Activated CD8-positive, alpha-beta T cell treated with anti-CD3 and anti-CD28 coated beads, Interleukin-2, amount 10 ng/mL, durations not matched to agents 7 days and 5 days (primary cell): ENCODE measurements at regions not wholly inside any gene's neighbourhood (a gene's known extent, or its start where the extent isn't known, plus 50 kb on each side); places are given as distances from the start of the nearest gene placed in this dataset.
A peak's percentile ranks its signal among the peaks of the same experiment; 100 is the strongest.

Experiments used
- ATAC-seq: fragments of 150-1000 bp; cut with Tn5 transposase; one replicate; pipeline ENCODE4 v1.10.0; 2021; ENCODE audit warnings: moderate library complexity
- CTCF ChIA-PET: fragments of 350-600 bp; sonication (Branson Sonifier 250); formaldehyde crosslinking; loops from one replicate; lab custom pipeline; 2021; ENCODE audit warnings: antibody characterized with exemption; lab: Charles Lee
- POLR2A ChIA-PET: fragments of 350-600 bp; sonication (Branson Sonifier 250); formaldehyde crosslinking; loops from one replicate; lab custom pipeline; 2021; ENCODE audit warnings: antibody characterized with exemption; lab: Charles Lee
- DNase-seq: peaks from one replicate; pipeline ENCODE4 v3.0.0-alpha.2; 2020
- H3K27ac Mint-ChIP-seq: one replicate; pipeline ENCODE4 v1.8.0; 2021; ENCODE audit warnings: mild to moderate bottlenecking, mixed read lengths
- H3K27me3 Mint-ChIP-seq: one replicate; pipeline ENCODE4 v1.8.0; 2021; ENCODE audit warnings: low read depth, mixed read lengths
- H3K36me3 Mint-ChIP-seq: one replicate; pipeline ENCODE4 v1.8.0; 2021; ENCODE audit warnings: low read depth, mixed read lengths
- H3K4me1 Mint-ChIP-seq: one replicate; pipeline ENCODE4 v1.8.0; 2021; ENCODE audit warnings: low read depth, mixed read lengths
- H3K4me3 Mint-ChIP-seq: one replicate; pipeline ENCODE4 v1.8.0; 2021; ENCODE audit warnings: mild to moderate bottlenecking, mixed read lengths
- H3K9me3 Mint-ChIP-seq: one replicate; pipeline ENCODE4 v1.8.0; 2022; ENCODE audit warnings: mixed read lengths; ENCODE audit not compliant: insufficient read depth

DNA sequence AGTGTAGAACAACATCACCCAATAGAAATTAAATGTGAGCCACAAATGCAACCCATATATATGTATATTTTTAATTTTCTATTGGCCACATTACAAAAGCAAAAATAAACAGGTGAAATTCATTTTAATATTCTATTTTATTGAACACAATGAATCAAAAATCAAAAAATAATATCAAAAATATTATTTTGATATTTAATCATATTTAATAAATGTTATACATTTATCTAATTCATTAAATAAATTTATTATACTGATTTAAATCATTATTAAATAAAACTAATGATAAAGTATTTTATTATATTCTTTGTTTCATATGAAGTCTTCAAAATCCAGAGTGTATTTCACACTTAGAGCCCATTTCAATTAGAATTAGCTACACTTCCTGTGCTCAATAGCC, 98.4 kb upstream of the MANEA start:
- no peaks in the 10 kb centered on the region for H3K4me1 Mint-ChIP-seq
- no peaks in the 10 kb centered on the region for H3K27me3 Mint-ChIP-seq
- H3K36me3 Mint-ChIP-seq, result no peaks in the 10 kb centered on the region
- H3K4me3 Mint-ChIP-seq, result no peak overlapping the region
- ChIA-PET CTCF (no interaction called here), POLR2A (no interaction called here)
- ATAC-seq (no peak), DNase-seq (no peak)
- no peak overlapping the region for H3K27ac Mint-ChIP-seq
- H3K9me3 Mint-ChIP-seq, result no peaks in the 10 kb centered on the region

DNA sequence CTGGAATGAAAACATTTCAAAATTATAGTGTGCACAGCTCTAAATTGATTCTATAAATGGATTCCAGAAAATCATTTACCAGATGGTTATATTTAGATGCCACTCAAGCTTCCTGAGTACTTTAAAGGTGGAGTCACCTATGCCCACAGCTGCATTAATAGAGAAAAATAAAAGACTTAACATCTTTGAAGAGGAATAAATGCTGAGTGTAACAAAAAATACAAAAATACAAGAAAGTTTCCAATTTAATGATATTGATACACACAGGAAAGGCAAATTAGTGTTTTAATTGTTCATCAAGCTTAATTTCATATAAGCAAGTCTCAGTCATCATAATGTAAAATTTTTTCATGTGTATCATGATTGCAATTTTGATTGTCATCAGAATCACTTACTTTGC, 89.5 kb upstream of the MANEA start:
- H3K27ac Mint-ChIP-seq, result no peak overlapping the region
- no peaks in the 10 kb centered on the region for H3K9me3 Mint-ChIP-seq
- POLR2A ChIA-PET, result no interaction called here
- no peak overlapping the region for H3K4me3 Mint-ChIP-seq
- H3K27me3 Mint-ChIP-seq, result no peaks in the 10 kb centered on the region
- H3K4me1 Mint-ChIP-seq, result no peaks in the 10 kb centered on the region
- no peak for ATAC-seq
- H3K36me3 Mint-ChIP-seq, result no peaks in the 10 kb centered on the region
- CTCF ChIA-PET, result no interaction called here
- DNase-seq, result no peak

DNA sequence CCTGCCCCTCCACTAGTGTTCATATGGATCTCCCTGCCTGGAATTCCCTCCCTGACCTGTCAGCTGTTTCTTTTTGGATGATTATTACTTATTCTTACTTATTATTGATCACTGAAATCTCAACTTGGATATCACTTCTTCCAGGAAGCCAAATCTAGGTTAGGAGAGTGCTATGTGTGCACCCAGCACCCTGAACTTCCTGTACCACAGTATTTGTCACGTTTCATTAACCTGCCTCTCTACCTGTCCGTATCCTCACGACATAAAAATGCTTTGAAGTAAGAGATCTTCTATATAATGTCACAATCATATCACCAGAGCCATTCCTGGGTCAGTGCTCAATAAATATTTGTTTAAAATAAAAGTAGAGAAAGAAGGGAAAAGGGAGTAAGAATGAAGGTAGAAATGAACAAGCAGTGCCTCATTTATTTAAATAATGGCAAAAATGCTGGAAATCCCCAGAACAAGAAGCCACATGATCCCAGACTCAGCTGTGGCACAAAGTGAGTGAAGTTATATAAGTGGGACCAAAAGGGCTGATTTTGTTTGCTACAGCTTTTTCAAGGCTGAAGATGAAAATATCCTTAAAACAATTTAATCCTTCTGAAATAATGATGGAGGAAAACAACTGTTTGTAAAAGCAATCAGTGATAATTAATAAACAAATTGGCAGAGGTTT, 88.0 kb upstream of the MANEA start:
- Mint-ChIP-seq H3K27ac (no peak overlapping the region), H3K27me3 (no peaks in the 10 kb centered on the region), H3K4me3 (no peak overlapping the region), H3K4me1 (no peaks in the 10 kb centered on the region), H3K9me3 (no peaks in the 10 kb centered on the region), H3K36me3 (no peaks in the 10 kb centered on the region)
- no peak for DNase-seq
- CTCF ChIA-PET, result no interaction called here
- no peak for ATAC-seq
- POLR2A ChIA-PET, result no interaction called here

DNA sequence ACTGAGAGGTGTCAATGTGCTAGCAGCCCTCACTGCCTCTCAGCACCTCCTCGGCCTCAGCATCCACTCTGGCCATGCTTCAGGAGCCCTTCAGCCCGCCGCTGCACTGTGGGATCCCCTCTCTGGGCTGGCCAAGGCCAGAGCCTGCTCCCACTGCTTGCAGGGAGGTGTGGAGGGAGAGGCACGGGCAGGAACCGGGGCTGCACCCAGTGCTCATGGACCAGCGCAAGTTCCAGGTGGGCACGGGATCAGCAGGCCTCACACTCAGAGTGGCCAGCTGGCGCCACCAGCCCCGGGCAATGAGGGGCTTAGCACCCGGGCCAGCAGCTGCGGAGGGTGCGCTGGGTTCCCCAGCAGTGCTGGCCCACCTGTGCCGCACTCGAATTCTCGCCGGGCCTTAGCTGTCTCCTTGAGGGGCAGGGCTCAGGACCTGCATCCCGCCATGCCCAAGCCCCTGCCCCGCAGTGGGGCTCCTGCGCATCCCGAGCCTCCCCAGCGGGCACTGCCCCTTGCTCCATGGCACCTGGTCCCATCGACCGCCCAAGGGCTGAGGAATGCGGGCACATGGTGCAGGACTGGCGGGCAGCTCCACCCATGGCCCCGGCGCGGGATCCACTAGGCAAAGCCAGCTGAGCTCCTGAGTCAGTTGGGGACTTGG, 80.4 kb upstream of the MANEA start:
- ATAC-seq (no peak), DNase-seq (no peak)
- POLR2A ChIA-PET, result no interaction called here
- Mint-ChIP-seq H3K4me1 (no peaks in the 10 kb centered on the region), H3K4me3 (no peak overlapping the region), H3K27me3 (no peaks in the 10 kb centered on the region), H3K27ac (no peak overlapping the region), H3K36me3 (no peaks in the 10 kb centered on the region), H3K9me3 (peaks cover 4% of the 10 kb centered on the region)
- CTCF ChIA-PET, result interaction anchor here (0.8 kb wide), 1 partner anchor 159 kb away, joined by 3 read pairs; no protein-coding TSS in a partner anchor

DNA sequence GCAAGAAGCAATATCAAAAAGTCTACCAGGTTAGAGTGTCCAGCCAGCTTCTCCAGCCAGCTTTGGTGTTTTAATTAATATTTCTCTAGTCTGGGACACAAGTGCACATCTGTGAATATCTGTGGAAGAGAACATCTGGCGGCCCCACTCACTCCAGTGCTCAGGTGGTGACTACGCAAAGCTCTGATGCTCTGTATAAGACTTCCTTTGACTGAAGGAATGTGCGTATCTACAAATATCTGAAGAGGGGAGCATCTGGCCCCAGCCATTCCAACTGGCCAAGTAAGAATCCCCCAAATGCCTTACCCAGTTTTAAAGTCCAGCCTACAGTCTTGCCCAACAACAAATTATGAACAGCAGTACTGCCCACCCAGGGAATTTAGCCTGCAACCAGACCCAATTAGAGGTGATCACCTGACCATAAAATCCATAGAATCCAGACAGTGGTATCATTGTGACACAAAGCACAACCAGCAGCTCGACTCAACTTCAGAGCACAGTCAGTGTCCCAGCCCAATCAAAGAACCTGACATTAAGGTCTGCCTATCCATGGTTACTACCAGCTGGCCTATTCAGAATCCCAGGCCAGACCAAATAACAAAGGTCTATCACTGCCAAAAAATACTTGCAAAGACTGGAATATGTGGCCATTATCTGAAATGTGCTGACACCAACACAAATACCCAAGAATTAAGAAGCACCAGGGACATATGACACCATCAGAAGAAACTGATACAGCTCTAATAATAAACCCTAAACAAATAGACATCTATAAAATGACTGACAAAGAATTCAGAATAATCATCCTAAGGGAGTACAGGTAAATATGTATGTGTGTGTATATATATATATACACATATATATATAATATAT, 76.1 kb upstream of the MANEA start:
- POLR2A ChIA-PET, result no interaction called here
- no peak overlapping the region for H3K27ac Mint-ChIP-seq
- H3K9me3 Mint-ChIP-seq, result peaks cover 4% of the 10 kb centered on the region
- H3K4me3 Mint-ChIP-seq, result no peak overlapping the region
- no peaks in the 10 kb centered on the region for H3K36me3 Mint-ChIP-seq
- CTCF ChIA-PET, result no interaction called here
- DNase-seq (no peak), ATAC-seq (peak; percentile 27)
- H3K4me1 Mint-ChIP-seq, result no peaks in the 10 kb centered on the region
- H3K27me3 Mint-ChIP-seq, result no peaks in the 10 kb centered on the region

DNA sequence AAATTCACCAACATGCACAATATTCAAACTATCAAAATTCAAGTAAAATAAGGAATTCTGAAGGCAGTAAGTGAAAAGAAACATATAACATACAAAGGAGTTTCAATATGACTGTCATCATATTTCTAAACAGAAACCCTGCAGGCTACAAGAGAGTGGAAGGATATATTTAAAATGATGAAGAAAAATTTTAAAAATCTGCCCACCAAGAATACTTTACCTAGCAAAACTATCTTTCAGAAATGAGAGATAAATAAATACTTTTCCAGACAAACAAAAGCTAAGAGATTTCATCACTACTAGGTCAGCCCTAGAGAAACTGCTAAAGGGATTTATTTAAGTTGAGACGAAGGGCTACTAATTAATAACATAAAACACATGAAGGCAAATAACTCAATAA, 73.8 kb upstream of the MANEA start:
- Mint-ChIP-seq H3K36me3 (no peaks in the 10 kb centered on the region), H3K27ac (no peak overlapping the region)
- ATAC-seq, result no peak

DNA sequence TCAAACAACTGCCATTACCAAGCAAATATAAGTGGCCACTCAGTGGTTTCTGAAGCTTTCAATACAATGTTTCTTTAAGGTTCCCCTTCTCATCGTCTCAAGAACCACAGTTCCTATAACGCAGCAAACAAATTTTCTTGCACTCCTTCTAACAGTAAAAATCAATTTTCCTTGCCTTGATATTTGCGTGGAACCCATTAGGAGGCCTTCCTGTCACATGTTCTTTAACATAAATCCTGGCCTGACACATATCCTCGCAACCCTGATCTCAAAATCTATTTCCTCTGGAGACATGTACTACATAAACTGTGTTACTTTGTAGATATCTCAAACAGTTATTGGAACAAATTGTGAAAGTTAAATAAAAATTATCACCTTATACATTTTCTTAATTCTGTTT, 65.9 kb upstream of the MANEA start:
- H3K4me1 Mint-ChIP-seq, result no peaks in the 10 kb centered on the region
- H3K4me3 Mint-ChIP-seq, result no peak overlapping the region
- DNase-seq, result no peak
- no peak for ATAC-seq
- POLR2A ChIA-PET, result no interaction called here
- H3K27me3 Mint-ChIP-seq, result no peaks in the 10 kb centered on the region
- H3K27ac Mint-ChIP-seq, result no peak overlapping the region
- no peaks in the 10 kb centered on the region for H3K9me3 Mint-ChIP-seq
- no peaks in the 10 kb centered on the region for H3K36me3 Mint-ChIP-seq
- CTCF ChIA-PET, result no interaction called here

More for the DNA sequence above, 73.8 kb upstream of the MANEA start:
- POLR2A ChIA-PET, result no interaction called here
- Mint-ChIP-seq H3K9me3 (peaks cover 4% of the 10 kb centered on the region), H3K27me3 (no peaks in the 10 kb centered on the region), H3K4me3 (no peak overlapping the region), H3K4me1 (no peaks in the 10 kb centered on the region)
- DNase-seq, result no peak
- CTCF ChIA-PET, result no interaction called here

DNA sequence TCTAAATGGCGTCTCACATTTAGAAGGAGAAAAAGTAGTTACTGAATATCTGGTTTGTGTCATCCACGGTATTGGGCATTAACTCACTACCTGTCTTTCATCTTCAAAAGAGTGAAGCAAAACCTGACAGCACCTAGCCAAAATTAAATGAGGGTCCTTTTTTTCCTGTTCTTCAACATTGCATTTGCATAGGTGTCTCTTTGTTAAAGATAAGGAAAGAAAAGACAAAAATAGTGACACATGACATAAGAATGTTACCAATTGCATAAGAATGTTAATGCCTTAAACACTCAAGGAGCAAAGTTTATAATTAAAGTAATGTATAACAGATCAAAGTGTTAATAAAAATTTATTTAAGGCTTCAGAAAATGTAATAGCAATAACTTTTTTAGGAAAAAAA, 61.4 kb upstream of the MANEA start:
- Mint-ChIP-seq H3K36me3 (no peaks in the 10 kb centered on the region), H3K27ac (no peak overlapping the region), H3K27me3 (no peaks in the 10 kb centered on the region), H3K4me1 (no peaks in the 10 kb centered on the region), H3K4me3 (no peak overlapping the region), H3K9me3 (no peaks in the 10 kb centered on the region)
- DNase-seq (no peak), ATAC-seq (no peak)
- ChIA-PET POLR2A (no interaction called here), CTCF (no interaction called here)

DNA sequence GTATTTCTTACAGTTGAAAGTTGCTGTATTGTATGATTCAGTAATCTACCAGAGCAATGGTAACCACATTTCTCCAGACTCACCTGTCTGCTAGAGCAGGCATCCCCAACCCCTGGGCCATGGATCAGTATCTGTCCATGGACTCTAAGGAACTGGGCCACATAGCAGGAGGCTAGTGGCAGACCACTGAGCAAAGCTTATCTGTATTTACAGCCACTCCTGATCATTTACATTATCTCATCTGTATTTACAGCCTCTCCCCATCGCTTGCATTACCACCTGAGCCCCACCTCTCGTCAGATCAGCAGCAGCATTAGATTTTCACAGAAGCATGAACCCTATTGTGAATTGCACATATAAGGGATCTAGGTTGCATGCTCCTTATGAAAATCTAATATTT, 60.3 kb upstream of the MANEA start:
- DNase-seq (no peak), ATAC-seq (no peak)
- no peak overlapping the region for H3K4me3 Mint-ChIP-seq
- POLR2A ChIA-PET, result no interaction called here
- no peaks in the 10 kb centered on the region for H3K36me3 Mint-ChIP-seq
- no peak overlapping the region for H3K27ac Mint-ChIP-seq
- H3K9me3 Mint-ChIP-seq, result no peaks in the 10 kb centered on the region
- H3K27me3 Mint-ChIP-seq, result no peaks in the 10 kb centered on the region
- CTCF ChIA-PET, result no interaction called here
- no peaks in the 10 kb centered on the region for H3K4me1 Mint-ChIP-seq

DNA sequence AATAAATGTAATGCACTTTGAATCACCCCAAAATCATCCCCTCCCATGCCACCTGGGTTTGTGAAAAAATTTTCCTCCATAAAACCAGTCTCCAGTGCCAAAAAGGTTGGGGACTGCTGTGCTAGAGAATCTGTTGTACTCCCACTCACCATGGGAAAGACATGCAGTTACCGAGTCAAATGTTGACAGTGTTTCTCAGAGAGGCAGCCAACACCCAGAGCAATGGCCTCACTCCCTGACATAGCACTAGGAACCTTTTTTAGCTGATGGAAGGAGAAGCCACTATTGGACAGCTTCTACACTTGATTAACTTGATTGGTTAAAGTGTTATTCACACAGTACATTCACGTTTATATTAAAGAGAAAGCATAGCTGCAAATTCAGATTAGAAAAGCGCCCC, 59.8 kb upstream of the MANEA start:
- H3K27ac Mint-ChIP-seq, result no peak overlapping the region
- no peak overlapping the region for H3K4me3 Mint-ChIP-seq
- CTCF ChIA-PET, result no interaction called here
- H3K27me3 Mint-ChIP-seq, result no peaks in the 10 kb centered on the region
- no peaks in the 10 kb centered on the region for H3K4me1 Mint-ChIP-seq
- POLR2A ChIA-PET, result no interaction called here
- ATAC-seq (no peak), DNase-seq (no peak)
- no peaks in the 10 kb centered on the region for H3K9me3 Mint-ChIP-seq
- no peaks in the 10 kb centered on the region for H3K36me3 Mint-ChIP-seq

DNA sequence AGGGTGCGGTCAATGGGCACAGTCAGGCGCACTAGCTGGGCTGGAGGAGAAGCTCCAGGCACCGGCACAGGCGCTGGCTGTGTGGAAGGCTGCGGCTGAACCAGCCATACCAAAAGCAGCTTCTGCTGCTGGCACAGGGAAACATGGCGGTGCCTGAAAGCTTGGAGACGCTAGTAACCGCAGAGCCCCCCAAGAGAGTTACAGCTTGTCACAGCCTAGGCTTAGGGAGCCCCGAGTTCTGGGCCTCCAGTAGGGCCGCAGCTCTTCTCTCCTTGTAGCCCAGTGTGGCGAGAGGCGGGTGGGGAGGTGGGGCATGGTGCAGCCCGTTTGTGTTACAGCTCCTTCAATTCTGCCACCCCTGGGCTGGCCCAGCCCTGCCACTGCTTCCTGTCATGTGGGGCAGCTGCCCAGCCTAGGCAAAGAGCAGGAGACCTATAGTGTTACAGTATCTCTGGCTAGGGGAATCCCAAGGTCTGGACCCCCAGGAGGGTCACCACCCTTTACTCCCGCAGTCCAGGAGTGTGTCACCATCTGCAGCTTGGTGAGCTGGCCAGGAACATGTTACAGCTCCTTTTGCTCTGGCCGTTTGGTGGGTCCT, 58.6 kb upstream of the MANEA start:
- POLR2A ChIA-PET, result no interaction called here
- Mint-ChIP-seq H3K9me3 (no peaks in the 10 kb centered on the region), H3K36me3 (no peaks in the 10 kb centered on the region), H3K27me3 (no peaks in the 10 kb centered on the region), H3K27ac (no peak overlapping the region), H3K4me3 (no peak overlapping the region), H3K4me1 (no peaks in the 10 kb centered on the region)
- CTCF ChIA-PET, result no interaction called here
- ATAC-seq (no peak), DNase-seq (no peak)
